Ishikawa (cell line): ENCODE measurements at regions not wholly inside any gene's neighbourhood (a gene's known extent, or its start where the extent isn't known, plus 50 kb on each side); places are given as distances from the start of the nearest gene placed in this dataset.

Experiments used
- CEBPB ChIP-seq: IDR thresholded peaks from 2 replicates; pipeline ENCODE4 v1.6.1; 2012
- CREB1 ChIP-seq: IDR thresholded peaks from 2 replicates; pipeline ENCODE4 v1.6.1; 2012; ENCODE audit warnings: low read depth
- EGR1 ChIP-seq: IDR thresholded peaks from 2 replicates; pipeline ENCODE4 v1.6.1; 2012
- EP300 ChIP-seq: IDR thresholded peaks from 2 replicates; pipeline ENCODE4 v1.6.1; 2012; ENCODE audit warnings: borderline replicate concordance
- FOXM1 ChIP-seq: IDR thresholded peaks from 2 replicates; pipeline ENCODE4 v1.6.1; 2012; ENCODE audit warnings: low read depth, borderline replicate concordance
- TAF1 ChIP-seq: IDR thresholded peaks from 2 replicates; pipeline ENCODE4 v1.6.1; 2012; ENCODE audit warnings: low read depth, mild to moderate bottlenecking
- TCF12 ChIP-seq: IDR thresholded peaks from 2 replicates; pipeline ENCODE4 v1.6.1; 2012; ENCODE audit warnings: low read depth
- YY1 ChIP-seq: IDR thresholded peaks from 2 replicates; pipeline ENCODE4 v1.6.1; 2012; ENCODE audit warnings: low read depth
- TF ChIP-seq, protein P1 (sequence below): IDR thresholded peaks from 2 replicates; pipeline ENCODE4 v1.6.1; 2012
- TF ChIP-seq, protein P2 (sequence below): IDR thresholded peaks from 2 replicates; pipeline ENCODE4 v1.6.1; 2012; ENCODE audit warnings: low read depth, mild to moderate bottlenecking
- TF ChIP-seq, protein P3 (sequence below): IDR thresholded peaks from 2 replicates; pipeline ENCODE4 v1.6.1; 2012

DNA sequence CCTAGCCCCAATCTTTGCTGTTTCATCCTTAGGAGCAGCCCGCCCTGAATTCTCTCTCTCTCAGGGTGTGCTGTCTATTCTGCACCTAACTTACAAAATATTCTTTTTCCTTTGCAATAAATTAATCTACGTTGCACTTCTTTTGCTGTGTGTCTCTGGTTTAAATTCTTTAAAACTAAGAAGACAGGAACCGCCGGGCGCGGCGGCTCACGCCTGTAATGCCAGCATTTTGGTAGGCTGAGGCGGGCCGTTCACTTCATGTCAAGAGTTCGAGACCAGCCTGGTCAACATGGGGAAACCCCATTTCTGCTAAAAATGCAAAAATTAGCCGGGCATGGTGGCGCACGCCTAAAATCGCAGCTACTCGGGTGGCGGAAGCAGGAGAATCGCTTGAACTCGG is 148.5 kb upstream of the PRSS16 start:
- TF ChIP-seq, protein P1, sequence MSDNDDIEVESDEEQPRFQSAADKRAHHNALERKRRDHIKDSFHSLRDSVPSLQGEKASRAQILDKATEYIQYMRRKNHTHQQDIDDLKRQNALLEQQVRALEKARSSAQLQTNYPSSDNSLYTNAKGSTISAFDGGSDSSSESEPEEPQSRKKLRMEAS = no peak
- no peak for TF ChIP-seq TAF1
- no peak for TF ChIP-seq EP300
- TF ChIP-seq, protein P2, sequence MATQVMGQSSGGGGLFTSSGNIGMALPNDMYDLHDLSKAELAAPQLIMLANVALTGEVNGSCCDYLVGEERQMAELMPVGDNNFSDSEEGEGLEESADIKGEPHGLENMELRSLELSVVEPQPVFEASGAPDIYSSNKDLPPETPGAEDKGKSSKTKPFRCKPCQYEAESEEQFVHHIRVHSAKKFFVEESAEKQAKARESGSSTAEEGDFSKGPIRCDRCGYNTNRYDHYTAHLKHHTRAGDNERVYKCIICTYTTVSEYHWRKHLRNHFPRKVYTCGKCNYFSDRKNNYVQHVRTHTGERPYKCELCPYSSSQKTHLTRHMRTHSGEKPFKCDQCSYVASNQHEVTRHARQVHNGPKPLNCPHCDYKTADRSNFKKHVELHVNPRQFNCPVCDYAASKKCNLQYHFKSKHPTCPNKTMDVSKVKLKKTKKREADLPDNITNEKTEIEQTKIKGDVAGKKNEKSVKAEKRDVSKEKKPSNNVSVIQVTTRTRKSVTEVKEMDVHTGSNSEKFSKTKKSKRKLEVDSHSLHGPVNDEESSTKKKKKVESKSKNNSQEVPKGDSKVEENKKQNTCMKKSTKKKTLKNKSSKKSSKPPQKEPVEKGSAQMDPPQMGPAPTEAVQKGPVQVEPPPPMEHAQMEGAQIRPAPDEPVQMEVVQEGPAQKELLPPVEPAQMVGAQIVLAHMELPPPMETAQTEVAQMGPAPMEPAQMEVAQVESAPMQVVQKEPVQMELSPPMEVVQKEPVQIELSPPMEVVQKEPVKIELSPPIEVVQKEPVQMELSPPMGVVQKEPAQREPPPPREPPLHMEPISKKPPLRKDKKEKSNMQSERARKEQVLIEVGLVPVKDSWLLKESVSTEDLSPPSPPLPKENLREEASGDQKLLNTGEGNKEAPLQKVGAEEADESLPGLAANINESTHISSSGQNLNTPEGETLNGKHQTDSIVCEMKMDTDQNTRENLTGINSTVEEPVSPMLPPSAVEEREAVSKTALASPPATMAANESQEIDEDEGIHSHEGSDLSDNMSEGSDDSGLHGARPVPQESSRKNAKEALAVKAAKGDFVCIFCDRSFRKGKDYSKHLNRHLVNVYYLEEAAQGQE = no peak
- no peak for TF ChIP-seq EGR1
- no peak for TF ChIP-seq YY1
- TF ChIP-seq, protein P3, sequence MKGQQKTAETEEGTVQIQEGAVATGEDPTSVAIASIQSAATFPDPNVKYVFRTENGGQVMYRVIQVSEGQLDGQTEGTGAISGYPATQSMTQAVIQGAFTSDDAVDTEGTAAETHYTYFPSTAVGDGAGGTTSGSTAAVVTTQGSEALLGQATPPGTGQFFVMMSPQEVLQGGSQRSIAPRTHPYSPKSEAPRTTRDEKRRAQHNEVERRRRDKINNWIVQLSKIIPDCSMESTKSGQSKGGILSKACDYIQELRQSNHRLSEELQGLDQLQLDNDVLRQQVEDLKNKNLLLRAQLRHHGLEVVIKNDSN = no peak
- no peak for TF ChIP-seq CEBPB
- TF ChIP-seq FOXM1 = no peak
- TF ChIP-seq CREB1 = no peak
- TF ChIP-seq TCF12 = no peak
